ENCODE measurements at regions not wholly inside any gene's neighbourhood (a gene's known extent, or its start where the extent isn't known, plus 50 kb on each side); places are given as distances from the start of the nearest gene placed in this dataset.

- CTCF ChIA-PET: interaction anchor here (0.6 to 1.5 kb wide), 3 partner anchors 10 to 523 kb away, joined by 3 to 4 read pairs (median 4); no protein-coding TSS in a partner anchor
- DNase-seq (ENCODE audit: unreplicated experiment): no peak
- H3K27ac Mint-ChIP-seq (ENCODE audit: low read depth, unreplicated experiment): no peak overlapping the region
- no peaks in the 10 kb centered on the region for H3K36me3 Mint-ChIP-seq (ENCODE audit: insufficient read depth, unreplicated experiment)
- no TSS peak for BruUV-seq (replicated peaks)
- H3K9me3 Mint-ChIP-seq (ENCODE audit: unreplicated experiment): no peaks in the 10 kb centered on the region
- TF ChIP-seq, protein P1, sequence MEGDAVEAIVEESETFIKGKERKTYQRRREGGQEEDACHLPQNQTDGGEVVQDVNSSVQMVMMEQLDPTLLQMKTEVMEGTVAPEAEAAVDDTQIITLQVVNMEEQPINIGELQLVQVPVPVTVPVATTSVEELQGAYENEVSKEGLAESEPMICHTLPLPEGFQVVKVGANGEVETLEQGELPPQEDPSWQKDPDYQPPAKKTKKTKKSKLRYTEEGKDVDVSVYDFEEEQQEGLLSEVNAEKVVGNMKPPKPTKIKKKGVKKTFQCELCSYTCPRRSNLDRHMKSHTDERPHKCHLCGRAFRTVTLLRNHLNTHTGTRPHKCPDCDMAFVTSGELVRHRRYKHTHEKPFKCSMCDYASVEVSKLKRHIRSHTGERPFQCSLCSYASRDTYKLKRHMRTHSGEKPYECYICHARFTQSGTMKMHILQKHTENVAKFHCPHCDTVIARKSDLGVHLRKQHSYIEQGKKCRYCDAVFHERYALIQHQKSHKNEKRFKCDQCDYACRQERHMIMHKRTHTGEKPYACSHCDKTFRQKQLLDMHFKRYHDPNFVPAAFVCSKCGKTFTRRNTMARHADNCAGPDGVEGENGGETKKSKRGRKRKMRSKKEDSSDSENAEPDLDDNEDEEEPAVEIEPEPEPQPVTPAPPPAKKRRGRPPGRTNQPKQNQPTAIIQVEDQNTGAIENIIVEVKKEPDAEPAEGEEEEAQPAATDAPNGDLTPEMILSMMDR (IDR thresholded peaks at IDR 0.05; ENCODE audit: unreplicated experiment): no peak
- H3K27me3 Mint-ChIP-seq (ENCODE audit: insufficient read depth, unreplicated experiment): no peaks in the 10 kb centered on the region
- POLR2A ChIA-PET: interaction anchor here (0.7 kb wide), 1 partner anchor 14 kb away, joined by 5 read pairs; no protein-coding TSS in a partner anchor
- peaks cover 19% of the 10 kb centered on the region for H3K4me1 Mint-ChIP-seq (ENCODE audit: insufficient read depth, unreplicated experiment)
- no peak overlapping the region for H3K4me3 Mint-ChIP-seq (ENCODE audit: unreplicated experiment)
- intact Hi-C loops (cut with micrococcal nuclease): no loop called here
Measured at GRCh38 chr6:90463359-90463758, 123.5 kb downstream of the MAP3K7 start.

GRCh38 chr6:90462102-90462501 lies 124.8 kb downstream of the MAP3K7 start:
- intact Hi-C loops (cut with micrococcal nuclease): no loop called here
- Mint-ChIP-seq H3K27ac (ENCODE audit: low read depth, unreplicated experiment) (no peak overlapping the region), H3K36me3 (ENCODE audit: insufficient read depth, unreplicated experiment) (no peaks in the 10 kb centered on the region), H3K4me1 (ENCODE audit: insufficient read depth, unreplicated experiment) (peaks cover 14% of the 10 kb centered on the region), H3K9me3 (ENCODE audit: unreplicated experiment) (no peaks in the 10 kb centered on the region), H3K27me3 (ENCODE audit: insufficient read depth, unreplicated experiment) (no peaks in the 10 kb centered on the region), H3K4me3 (ENCODE audit: unreplicated experiment) (no peak overlapping the region)
- TF ChIP-seq, protein P1 (IDR thresholded peaks at IDR 0.05; ENCODE audit: unreplicated experiment): no peak
- POLR2A ChIA-PET: no interaction called here
- no TSS peak for BruUV-seq (replicated peaks)
- CTCF ChIA-PET: interaction anchor here (0.6 kb wide), 1 partner anchor 10 kb away, joined by 3 read pairs; no protein-coding TSS in a partner anchor
- no peak for DNase-seq (ENCODE audit: unreplicated experiment)

GRCh38 chr6:90461383-90461782 lies 125.5 kb downstream of the MAP3K7 start:
- Mint-ChIP-seq H3K4me1 (ENCODE audit: insufficient read depth, unreplicated experiment) (peaks cover 9% of the 10 kb centered on the region), H3K27ac (ENCODE audit: low read depth, unreplicated experiment) (no peak overlapping the region), H3K27me3 (ENCODE audit: insufficient read depth, unreplicated experiment) (no peaks in the 10 kb centered on the region), H3K36me3 (ENCODE audit: insufficient read depth, unreplicated experiment) (no peaks in the 10 kb centered on the region), H3K9me3 (ENCODE audit: unreplicated experiment) (no peaks in the 10 kb centered on the region), H3K4me3 (ENCODE audit: unreplicated experiment) (no peak overlapping the region)
- ChIA-PET POLR2A (interaction anchor here (0.5 kb wide), 1 partner anchor 1426 kb away, joined by 3 read pairs; no protein-coding TSS in a partner anchor), CTCF (interaction anchor here (0.6 kb wide), 1 partner anchor 17 kb away, joined by 3 read pairs; no protein-coding TSS in a partner anchor)
- intact Hi-C loops (cut with micrococcal nuclease): no loop called here
- no peak for DNase-seq (ENCODE audit: unreplicated experiment)
- BruUV-seq (replicated peaks): no TSS peak
- TF ChIP-seq, protein P1 (IDR thresholded peaks at IDR 0.05; ENCODE audit: unreplicated experiment): no peak

DNA sequence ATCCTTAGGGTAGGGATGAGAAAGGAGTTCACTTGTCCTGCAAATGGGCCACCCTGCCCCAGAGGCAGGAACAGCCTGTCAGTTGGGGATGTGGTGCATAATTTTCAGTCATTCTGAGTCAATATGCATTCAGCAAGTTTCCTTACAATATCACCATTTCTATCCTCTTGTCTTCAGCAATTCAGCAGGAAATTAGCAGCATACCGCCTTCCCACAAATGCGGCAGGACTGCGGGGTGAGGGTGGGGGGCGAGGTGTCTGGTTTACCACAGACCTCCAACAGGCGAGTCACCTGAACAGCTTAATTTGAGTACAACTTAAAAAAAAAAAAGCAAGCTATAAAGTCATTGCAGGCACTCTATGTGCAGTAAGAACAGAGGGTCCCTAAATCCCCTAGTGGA lies 126.8 kb downstream of the MAP3K7 start:
- H3K36me3 Mint-ChIP-seq (ENCODE audit: insufficient read depth, unreplicated experiment): no peaks in the 10 kb centered on the region
- H3K27me3 Mint-ChIP-seq (ENCODE audit: insufficient read depth, unreplicated experiment): no peaks in the 10 kb centered on the region
- no peak overlapping the region for H3K4me3 Mint-ChIP-seq (ENCODE audit: unreplicated experiment)
- no peak overlapping the region for H3K27ac Mint-ChIP-seq (ENCODE audit: low read depth, unreplicated experiment)
- POLR2A ChIA-PET: interaction anchor here (0.6 to 1.0 kb wide), 2 partner anchors 17 to 281 kb away, joined by 3 read pairs; no protein-coding TSS in a partner anchor
- CTCF ChIA-PET: interaction anchor here (0.7 to 1.4 kb wide), 4 partner anchors 19 to 520 kb away, joined by 3 to 5 read pairs (median 4); no protein-coding TSS in a partner anchor
- intact Hi-C loops (cut with micrococcal nuclease): no loop called here
- TF ChIP-seq, protein P1 (IDR thresholded peaks at IDR 0.05; ENCODE audit: unreplicated experiment): no peak
- DNase-seq (ENCODE audit: unreplicated experiment): no peak
- H3K9me3 Mint-ChIP-seq (ENCODE audit: unreplicated experiment): no peaks in the 10 kb centered on the region
- no TSS peak for BruUV-seq (replicated peaks)
- H3K4me1 Mint-ChIP-seq (ENCODE audit: insufficient read depth, unreplicated experiment): no peaks in the 10 kb centered on the region

All from MCF 10A (cell line).